ENCODE measurements at regions not wholly inside any gene's neighbourhood (a gene's known extent, or its start where the extent isn't known, plus 50 kb on each side); places are given as distances from the start of the nearest gene placed in this dataset.

DNA sequence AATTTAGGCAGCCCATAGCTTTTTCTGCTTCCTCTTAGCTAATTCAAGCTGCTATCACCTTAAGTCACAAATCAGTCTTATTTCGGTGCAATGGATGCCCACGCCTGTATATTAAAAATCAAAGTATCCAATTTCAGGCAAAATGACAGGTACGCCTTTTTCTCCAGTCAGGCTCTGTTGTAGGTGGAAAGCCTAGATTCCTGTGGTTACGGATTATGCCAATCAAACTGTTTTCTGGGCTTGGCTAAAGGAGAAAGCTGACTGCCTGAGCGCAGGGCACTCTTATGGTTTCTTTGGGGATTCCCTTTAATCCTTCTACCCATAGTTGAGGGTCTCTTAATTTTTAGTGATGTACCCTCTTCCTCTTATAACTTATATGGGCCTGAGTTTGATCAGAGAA, 550.5 kb downstream of the PDHA2 start:
- Histone ChIP-seq H3K27ac (ENCODE audit: low read length in 2 of 2) (no peak overlapping the region), H3K4me3 (ENCODE audit: control extremely low read depth in 1 of 5, extremely low read depth in 1 of 5, insufficient read depth in 1 of 5, low read depth in 2 of 5, low read length in 4 of 5) (no peak overlapping the region), H3K36me3 (replicated peaks in 1 of 2; ENCODE audit: control extremely low read depth in 1 of 2, control insufficient read depth in 1 of 2, extremely low read depth in 1 of 2, insufficient read depth in 2 of 2, low read length in 1 of 2) (no peaks in the 10 kb centered on the region), H3K9ac (ENCODE audit: low read length) (no peak overlapping the region), H2AFZ (ENCODE audit: insufficient read depth, low read depth, low read length, poor library complexity, severe bottlenecking) (no peak overlapping the region), H4K20me1 (ENCODE audit: control insufficient read depth, insufficient read depth, low read length, poor library complexity, severe bottlenecking) (no peaks in the 10 kb centered on the region), H3K4me1 (ENCODE audit: control insufficient read depth in 2 of 2, insufficient read depth in 2 of 2, low read length in 2 of 2) (no peaks in the 10 kb centered on the region), H3K79me2 (ENCODE audit: control insufficient read depth, insufficient read depth, low read length) (no peaks in the 10 kb centered on the region), H3K27me3 (replicated peaks in 1 of 4; ENCODE audit: control extremely low read depth in 1 of 4, control insufficient read depth in 3 of 4, insufficient read depth in 4 of 4, low read length in 3 of 4) (no peaks in the 10 kb centered on the region), H3K4me2 (replicated peaks; ENCODE audit: low read depth, low read length, poor library complexity, severe bottlenecking) (no peak overlapping the region), H3K9me3 (ENCODE audit: control extremely low read depth in 1 of 3, control insufficient read depth in 2 of 3, insufficient read depth in 1 of 3, low read length in 2 of 3) (no peaks in the 10 kb centered on the region)
- Mint-ChIP-seq H3K4me3 (no peak overlapping the region), H3K27me3 (no peaks in the 10 kb centered on the region), H3K4me1 (no peaks in the 10 kb centered on the region), H3K9me3 (ENCODE audit: insufficient read depth) (peaks cover 3% of the 10 kb centered on the region), H3K27ac (no peak overlapping the region)
- intact Hi-C loops (cut with micrococcal nuclease), result no loop called here
- TF ChIP-seq, protein P1, sequence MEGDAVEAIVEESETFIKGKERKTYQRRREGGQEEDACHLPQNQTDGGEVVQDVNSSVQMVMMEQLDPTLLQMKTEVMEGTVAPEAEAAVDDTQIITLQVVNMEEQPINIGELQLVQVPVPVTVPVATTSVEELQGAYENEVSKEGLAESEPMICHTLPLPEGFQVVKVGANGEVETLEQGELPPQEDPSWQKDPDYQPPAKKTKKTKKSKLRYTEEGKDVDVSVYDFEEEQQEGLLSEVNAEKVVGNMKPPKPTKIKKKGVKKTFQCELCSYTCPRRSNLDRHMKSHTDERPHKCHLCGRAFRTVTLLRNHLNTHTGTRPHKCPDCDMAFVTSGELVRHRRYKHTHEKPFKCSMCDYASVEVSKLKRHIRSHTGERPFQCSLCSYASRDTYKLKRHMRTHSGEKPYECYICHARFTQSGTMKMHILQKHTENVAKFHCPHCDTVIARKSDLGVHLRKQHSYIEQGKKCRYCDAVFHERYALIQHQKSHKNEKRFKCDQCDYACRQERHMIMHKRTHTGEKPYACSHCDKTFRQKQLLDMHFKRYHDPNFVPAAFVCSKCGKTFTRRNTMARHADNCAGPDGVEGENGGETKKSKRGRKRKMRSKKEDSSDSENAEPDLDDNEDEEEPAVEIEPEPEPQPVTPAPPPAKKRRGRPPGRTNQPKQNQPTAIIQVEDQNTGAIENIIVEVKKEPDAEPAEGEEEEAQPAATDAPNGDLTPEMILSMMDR (IDR thresholded peaks at IDR 0.05), result no peak
- TF ChIP-seq EZH2 (IDR thresholded peaks at IDR 0.05; ENCODE audit: borderline replicate concordance, insufficient read depth, low read depth, low read length, poor library complexity, severe bottlenecking), result no peak
- no peak for DNase-seq
- ChIA-PET CTCF (no interaction called here), POLR2A (no interaction called here)
- no peak for ATAC-seq (ENCODE audit: low read depth)
- 90% methylated on average over 3 of the region's 5 CpGs for WGBS (ENCODE audit: insufficient coverage)

DNA sequence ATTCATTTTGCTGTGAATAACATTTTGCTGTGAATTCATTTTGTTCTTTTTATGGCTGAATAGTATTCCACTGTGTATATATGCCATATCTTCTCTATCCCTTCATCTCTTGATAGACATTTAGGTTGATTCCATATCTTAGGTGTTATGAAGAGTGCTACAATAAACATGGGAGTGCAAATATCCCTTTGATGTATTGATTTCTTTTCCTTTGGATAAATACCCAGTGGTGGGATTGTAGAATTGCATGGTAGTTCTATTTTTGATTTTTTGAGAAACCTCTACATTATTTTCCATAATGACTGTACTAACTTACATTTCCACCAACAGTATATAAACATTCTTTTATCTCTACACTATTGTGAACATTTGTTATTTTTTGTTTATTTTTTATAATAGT, 555.9 kb downstream of the PDHA2 start:
- TF ChIP-seq, protein P1 (IDR thresholded peaks at IDR 0.05), result no peak
- TF ChIP-seq EZH2 (IDR thresholded peaks at IDR 0.05; ENCODE audit: borderline replicate concordance, insufficient read depth, low read depth, low read length, poor library complexity, severe bottlenecking), result no peak
- Mint-ChIP-seq H3K4me1 (no peaks in the 10 kb centered on the region), H3K27me3 (no peaks in the 10 kb centered on the region), H3K9me3 (ENCODE audit: insufficient read depth) (peaks cover 3% of the 10 kb centered on the region), H3K27ac (no peak overlapping the region), H3K4me3 (no peak overlapping the region)
- no peak overlapping the region for H3K9ac ChIP-seq (ENCODE audit: low read length)
- no peak overlapping the region for H3K4me3 ChIP-seq (ENCODE audit: control extremely low read depth in 1 of 5, extremely low read depth in 1 of 5, insufficient read depth in 1 of 5, low read depth in 2 of 5, low read length in 4 of 5)
- H3K36me3 ChIP-seq (replicated peaks in 1 of 2; ENCODE audit: control extremely low read depth in 1 of 2, control insufficient read depth in 1 of 2, extremely low read depth in 1 of 2, insufficient read depth in 2 of 2, low read length in 1 of 2), result no peaks in the 10 kb centered on the region
- H4K20me1 ChIP-seq (ENCODE audit: control insufficient read depth, insufficient read depth, low read length, poor library complexity, severe bottlenecking), result no peaks in the 10 kb centered on the region
- H3K4me1 ChIP-seq (ENCODE audit: control insufficient read depth in 2 of 2, insufficient read depth in 2 of 2, low read length in 2 of 2), result no peaks in the 10 kb centered on the region
- peaks cover 0 to 1% (median 0%) of the 10 kb centered on the region in 3 donors for H3K9me3 ChIP-seq (ENCODE audit: control extremely low read depth in 1 of 3, control insufficient read depth in 2 of 3, insufficient read depth in 1 of 3, low read length in 2 of 3)
- H3K27me3 ChIP-seq (replicated peaks in 1 of 4; ENCODE audit: control extremely low read depth in 1 of 4, control insufficient read depth in 3 of 4, insufficient read depth in 4 of 4, low read length in 3 of 4), result no peaks in the 10 kb centered on the region
- H2AFZ ChIP-seq (ENCODE audit: insufficient read depth, low read depth, low read length, poor library complexity, severe bottlenecking), result no peak overlapping the region
- no peak for ATAC-seq (ENCODE audit: low read depth)
- no peaks in the 10 kb centered on the region for H3K79me2 ChIP-seq (ENCODE audit: control insufficient read depth, insufficient read depth, low read length)
- ChIA-PET CTCF (no interaction called here), POLR2A (no interaction called here)
- DNase-seq, result no peak
- intact Hi-C loops (cut with micrococcal nuclease), result no loop called here
- no peak overlapping the region for H3K4me2 ChIP-seq (replicated peaks; ENCODE audit: low read depth, low read length, poor library complexity, severe bottlenecking)
- no peak overlapping the region for H3K27ac ChIP-seq (ENCODE audit: low read length in 2 of 2)
